ENCODE measurements at regions not wholly inside any gene's neighbourhood (a gene's known extent, or its start where the extent isn't known, plus 50 kb on each side); places are given as distances from the start of the nearest gene placed in this dataset.

DNA sequence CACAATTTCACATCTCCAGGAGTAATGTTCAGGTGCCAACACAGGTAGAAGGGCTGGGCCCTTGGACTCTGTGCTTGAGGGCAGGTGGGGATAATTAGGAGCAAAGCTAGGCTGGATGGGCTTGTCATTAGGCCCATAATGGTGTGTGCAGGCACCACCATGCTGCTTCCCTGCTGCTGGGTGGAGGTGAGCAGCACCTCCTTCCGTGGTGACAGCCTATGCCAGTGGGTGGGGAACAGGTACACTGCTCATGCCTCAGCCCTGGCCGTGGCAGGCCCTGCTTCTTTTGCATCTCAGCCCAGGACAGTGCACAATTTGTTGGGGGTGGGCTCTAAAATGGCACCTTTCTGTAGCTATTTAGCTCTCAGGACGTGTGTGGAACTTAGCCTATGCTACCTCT is 955.5 kb downstream of the TMTC2 start:
- ATAC-seq (ENCODE audit: low read depth) (no peak), DNase-seq (ENCODE audit: low spot score) (no peak)
- TF ChIP-seq, protein P1, sequence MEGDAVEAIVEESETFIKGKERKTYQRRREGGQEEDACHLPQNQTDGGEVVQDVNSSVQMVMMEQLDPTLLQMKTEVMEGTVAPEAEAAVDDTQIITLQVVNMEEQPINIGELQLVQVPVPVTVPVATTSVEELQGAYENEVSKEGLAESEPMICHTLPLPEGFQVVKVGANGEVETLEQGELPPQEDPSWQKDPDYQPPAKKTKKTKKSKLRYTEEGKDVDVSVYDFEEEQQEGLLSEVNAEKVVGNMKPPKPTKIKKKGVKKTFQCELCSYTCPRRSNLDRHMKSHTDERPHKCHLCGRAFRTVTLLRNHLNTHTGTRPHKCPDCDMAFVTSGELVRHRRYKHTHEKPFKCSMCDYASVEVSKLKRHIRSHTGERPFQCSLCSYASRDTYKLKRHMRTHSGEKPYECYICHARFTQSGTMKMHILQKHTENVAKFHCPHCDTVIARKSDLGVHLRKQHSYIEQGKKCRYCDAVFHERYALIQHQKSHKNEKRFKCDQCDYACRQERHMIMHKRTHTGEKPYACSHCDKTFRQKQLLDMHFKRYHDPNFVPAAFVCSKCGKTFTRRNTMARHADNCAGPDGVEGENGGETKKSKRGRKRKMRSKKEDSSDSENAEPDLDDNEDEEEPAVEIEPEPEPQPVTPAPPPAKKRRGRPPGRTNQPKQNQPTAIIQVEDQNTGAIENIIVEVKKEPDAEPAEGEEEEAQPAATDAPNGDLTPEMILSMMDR (IDR thresholded peaks at IDR 0.05; ENCODE audit: poor library complexity, severe bottlenecking): no peak
- H3K4me3 ChIP-seq (ENCODE audit: severe bottlenecking): no peak overlapping the region
- no peaks in the 10 kb centered on the region for H3K36me3 ChIP-seq (ENCODE audit: low read depth)
- H3K4me1 ChIP-seq (ENCODE audit: insufficient read depth, poor library complexity, severe bottlenecking): no peaks in the 10 kb centered on the region
- H3K27me3 ChIP-seq (ENCODE audit: insufficient read depth, poor library complexity, severe bottlenecking): no peaks in the 10 kb centered on the region
- H3K27ac ChIP-seq (ENCODE audit: poor library complexity, severe bottlenecking): no peak overlapping the region
- no peaks in the 10 kb centered on the region for H3K9me3 ChIP-seq (ENCODE audit: severe bottlenecking)

DNA sequence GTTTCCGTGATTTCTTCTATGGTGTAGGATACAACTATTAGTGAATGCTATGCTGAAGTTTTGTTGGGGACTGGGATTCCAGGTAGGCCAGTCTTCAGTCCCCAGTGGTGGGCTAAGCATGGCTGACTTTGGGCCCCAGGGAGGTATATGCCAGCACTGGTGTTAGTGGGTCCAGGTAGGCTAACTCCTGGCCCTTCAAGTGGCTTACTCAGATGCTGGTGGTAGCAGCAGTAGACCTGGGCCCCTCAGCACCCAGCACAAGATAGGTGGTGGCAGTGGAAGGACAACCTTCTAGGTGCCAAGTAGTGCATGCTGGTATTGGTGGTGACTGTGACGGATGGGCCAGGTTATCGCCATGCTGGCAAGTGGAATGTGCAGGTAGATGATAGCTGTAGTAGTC is 955.1 kb downstream of the TMTC2 start:
- DNase-seq (ENCODE audit: low spot score) (no peak), ATAC-seq (ENCODE audit: low read depth) (no peak)
- no peaks in the 10 kb centered on the region for H3K36me3 ChIP-seq (ENCODE audit: low read depth)
- H3K9me3 ChIP-seq (ENCODE audit: severe bottlenecking): no peaks in the 10 kb centered on the region
- no peak overlapping the region for H3K27ac ChIP-seq (ENCODE audit: poor library complexity, severe bottlenecking)
- TF ChIP-seq, protein P1 (IDR thresholded peaks at IDR 0.05; ENCODE audit: poor library complexity, severe bottlenecking): no peak
- H3K4me3 ChIP-seq (ENCODE audit: severe bottlenecking): no peak overlapping the region
- no peaks in the 10 kb centered on the region for H3K4me1 ChIP-seq (ENCODE audit: insufficient read depth, poor library complexity, severe bottlenecking)
- H3K27me3 ChIP-seq (ENCODE audit: insufficient read depth, poor library complexity, severe bottlenecking): no peaks in the 10 kb centered on the region

DNA sequence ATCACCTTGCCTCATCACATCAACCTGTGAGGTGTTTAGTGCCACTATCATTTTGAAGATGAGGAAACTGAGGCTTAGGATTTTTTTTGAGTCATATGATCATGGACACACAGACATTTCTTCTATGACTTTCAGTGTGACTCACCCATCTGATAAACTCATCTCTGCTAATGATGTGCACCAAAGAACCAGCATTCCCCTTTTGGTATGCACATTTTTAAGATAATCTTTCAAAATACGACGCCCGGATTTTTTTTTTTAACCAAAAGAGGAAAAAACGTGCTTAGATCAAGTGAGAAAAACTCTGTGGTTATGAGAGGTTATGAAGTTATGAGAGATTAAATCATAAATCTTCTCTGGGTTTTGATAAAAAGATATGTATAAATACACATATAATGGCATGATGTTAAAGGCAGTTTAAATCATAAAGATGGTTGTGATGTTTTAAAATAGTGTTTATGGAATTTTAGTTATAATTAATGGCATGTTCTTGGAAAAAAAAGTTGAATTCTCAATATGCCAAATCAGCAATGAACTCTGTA is 948.1 kb downstream of the TMTC2 start:
- DNase-seq (ENCODE audit: low spot score): no peak
- no peaks in the 10 kb centered on the region for H3K9me3 ChIP-seq (ENCODE audit: severe bottlenecking)
- TF ChIP-seq, protein P1 (IDR thresholded peaks at IDR 0.05; ENCODE audit: poor library complexity, severe bottlenecking): no peak
- H3K27ac ChIP-seq (ENCODE audit: poor library complexity, severe bottlenecking): no peak overlapping the region
- H3K4me3 ChIP-seq (ENCODE audit: severe bottlenecking): no peak overlapping the region
- ATAC-seq (ENCODE audit: low read depth): no peak
- H3K36me3 ChIP-seq (ENCODE audit: low read depth): no peaks in the 10 kb centered on the region
- no peaks in the 10 kb centered on the region for H3K27me3 ChIP-seq (ENCODE audit: insufficient read depth, poor library complexity, severe bottlenecking)
- H3K4me1 ChIP-seq (ENCODE audit: insufficient read depth, poor library complexity, severe bottlenecking): no peaks in the 10 kb centered on the region

DNA sequence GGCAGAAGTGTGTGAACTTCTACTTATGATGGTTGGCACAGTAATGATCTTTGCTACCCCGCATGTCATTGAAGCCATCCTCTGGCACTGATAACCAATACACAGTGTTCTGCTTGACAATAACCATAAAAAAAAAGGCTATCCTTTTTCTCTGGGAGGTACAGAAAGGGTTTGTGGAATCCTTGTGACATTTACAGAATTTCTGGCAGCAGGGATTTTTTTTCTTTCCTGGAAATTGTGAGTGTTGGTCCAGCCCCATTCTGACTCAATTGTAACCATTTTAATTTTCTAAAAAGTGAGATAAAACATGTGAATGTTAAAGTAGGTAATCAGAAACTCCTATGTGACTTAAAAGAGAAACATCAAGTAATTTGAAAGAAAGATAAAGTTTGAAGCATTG is 943.8 kb downstream of the TMTC2 start:
- TF ChIP-seq, protein P1 (IDR thresholded peaks at IDR 0.05; ENCODE audit: poor library complexity, severe bottlenecking): no peak
- no peak for DNase-seq (ENCODE audit: low spot score)
- no peaks in the 10 kb centered on the region for H3K4me1 ChIP-seq (ENCODE audit: insufficient read depth, poor library complexity, severe bottlenecking)

DNA sequence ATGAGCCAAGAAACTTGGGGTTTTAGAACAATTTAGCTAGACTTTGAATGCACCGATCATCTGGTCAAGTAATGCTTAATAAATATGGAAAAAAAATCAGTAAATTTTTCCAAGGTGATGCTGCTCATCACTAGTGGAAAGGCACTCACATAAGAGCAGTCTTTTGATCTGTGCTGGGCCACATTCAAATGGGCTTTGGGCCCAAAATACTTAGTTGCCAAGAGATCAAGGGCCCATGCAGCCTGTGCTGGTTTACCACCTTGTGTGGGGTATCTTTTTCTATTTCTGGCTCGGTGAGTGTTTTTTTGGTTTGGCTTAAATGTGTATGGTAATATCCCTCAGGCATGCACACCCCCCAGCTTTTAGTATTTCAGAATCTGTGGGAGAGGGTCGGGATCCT is 943.2 kb downstream of the TMTC2 start:
- DNase-seq (ENCODE audit: low spot score) (no peak), ATAC-seq (ENCODE audit: low read depth) (no peak)
- TF ChIP-seq, protein P1 (IDR thresholded peaks at IDR 0.05; ENCODE audit: poor library complexity, severe bottlenecking): no peak

More for the DNA sequence above, 943.8 kb downstream of the TMTC2 start:
- no peak for ATAC-seq (ENCODE audit: low read depth)
- Histone ChIP-seq H3K36me3 (ENCODE audit: low read depth) (no peaks in the 10 kb centered on the region), H3K4me3 (ENCODE audit: severe bottlenecking) (no peak overlapping the region), H3K27me3 (ENCODE audit: insufficient read depth, poor library complexity, severe bottlenecking) (no peaks in the 10 kb centered on the region), H3K27ac (ENCODE audit: poor library complexity, severe bottlenecking) (no peak overlapping the region), H3K9me3 (ENCODE audit: severe bottlenecking) (no peaks in the 10 kb centered on the region)

More for the DNA sequence above, 943.2 kb downstream of the TMTC2 start:
- no peak overlapping the region for H3K4me3 ChIP-seq (ENCODE audit: severe bottlenecking)
- no peaks in the 10 kb centered on the region for H3K36me3 ChIP-seq (ENCODE audit: low read depth)
- H3K9me3 ChIP-seq (ENCODE audit: severe bottlenecking): no peaks in the 10 kb centered on the region
- H3K4me1 ChIP-seq (ENCODE audit: insufficient read depth, poor library complexity, severe bottlenecking): no peaks in the 10 kb centered on the region
- H3K27ac ChIP-seq (ENCODE audit: poor library complexity, severe bottlenecking): no peak overlapping the region
- H3K27me3 ChIP-seq (ENCODE audit: insufficient read depth, poor library complexity, severe bottlenecking): no peaks in the 10 kb centered on the region
